Right cardiac atrium (tissue), 5 donors: ENCODE measurements at regions not wholly inside any gene's neighbourhood (a gene's known extent, or its start where the extent isn't known, plus 50 kb on each side); places are given as distances from the start of the nearest gene placed in this dataset.

Experiments
- ATAC-seq, 2 donors: fragments of 200-7000 bp; cut with Tn5 transposase; one replicate each; pipeline versions ENCODE4 v1.8.0 to v1.9.1; 2020; ENCODE audit warnings: moderate library complexity in 2 of 2, mild to moderate bottlenecking in 1 of 2
- DNase-seq, 3 donors: peaks; one replicate each; pipeline ENCODE4 v3.0.0-alpha.2; 2020
- H3K27ac ChIP-seq: one replicate; pipeline ENCODE4 v1.5.1; 2013; ENCODE audit warnings: mild to moderate bottlenecking, low read length, control low read depth, moderate library complexity
- H3K27me3 ChIP-seq: one replicate; pipeline ENCODE4 v1.6.1; 2013; ENCODE audit not compliant: control insufficient read depth, insufficient read depth
- H3K4me1 ChIP-seq: one replicate; pipeline ENCODE4 v1.6.1; 2013; ENCODE audit warnings: low read length; ENCODE audit not compliant: control insufficient read depth, insufficient read depth
- H3K4me3 ChIP-seq: one replicate; pipeline ENCODE4 v1.5.1; 2013; ENCODE audit warnings: low read length, control low read depth
- H3K9me3 ChIP-seq: one replicate; pipeline ENCODE4 v1.6.1; 2013; ENCODE audit warnings: low read length; ENCODE audit not compliant: control insufficient read depth
- WGBS: extraction: QIAGEN DNeasy Blood & Tissue Kit; methylation state at CpG from one replicate; pipeline ENCODE4 v1.1.7; 2013; 5-methylcytosine and 5-hydroxymethylcytosine counted together
- intact Hi-C, 4 donors: fragments of 100-400 bp; cut with DNase I; formaldehyde crosslinking; loops; one replicate each; pipeline versions ENCODE4 v1.11.0 to v1.14.0; 2022 to 2023
- donor health status: healthy with polysubstance abuse.
- donor health status: DM: no; HTN: yes; CAD: no.
- donor health status: DM: no; HTN: no; CAD: no.
- donor health status: DM: no; HTN: yes; CAD: no; lungs with severe emphysema.
- donor health status: DM: yes; HTN: yes; CAD: no.

DNA sequence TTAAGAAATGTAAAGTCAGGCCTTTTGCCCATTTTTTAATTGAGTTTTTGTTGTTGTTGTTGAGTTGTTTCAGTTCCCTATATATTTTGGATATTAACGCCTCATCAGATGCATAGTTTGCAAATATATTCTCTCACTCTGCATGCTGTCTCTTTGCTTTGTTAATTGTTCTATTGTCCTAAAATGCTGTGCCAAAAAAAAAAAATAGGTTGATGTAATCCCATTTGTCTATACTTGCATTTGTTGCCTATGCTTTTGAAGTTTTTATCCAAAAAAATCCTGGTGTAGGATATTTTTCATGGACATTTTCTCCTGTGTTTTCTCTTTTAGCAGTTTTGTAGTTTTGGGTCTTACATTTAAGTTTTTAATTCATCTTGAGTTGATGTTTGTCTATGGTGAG, 163.3 kb upstream of the STARD13 start:
- intact Hi-C loops, result no loop called here
- H3K4me3 ChIP-seq, result no peak overlapping the region
- no peaks in the 10 kb centered on the region for H3K27me3 ChIP-seq
- no peak overlapping the region for H3K27ac ChIP-seq
- 93% methylated on average over 1 of the region's 1 CpG for WGBS
- DNase-seq, result no peak
- no peaks in the 10 kb centered on the region for H3K9me3 ChIP-seq
- no peak for ATAC-seq
- peaks cover under 1% of the 10 kb centered on the region for H3K4me1 ChIP-seq

DNA sequence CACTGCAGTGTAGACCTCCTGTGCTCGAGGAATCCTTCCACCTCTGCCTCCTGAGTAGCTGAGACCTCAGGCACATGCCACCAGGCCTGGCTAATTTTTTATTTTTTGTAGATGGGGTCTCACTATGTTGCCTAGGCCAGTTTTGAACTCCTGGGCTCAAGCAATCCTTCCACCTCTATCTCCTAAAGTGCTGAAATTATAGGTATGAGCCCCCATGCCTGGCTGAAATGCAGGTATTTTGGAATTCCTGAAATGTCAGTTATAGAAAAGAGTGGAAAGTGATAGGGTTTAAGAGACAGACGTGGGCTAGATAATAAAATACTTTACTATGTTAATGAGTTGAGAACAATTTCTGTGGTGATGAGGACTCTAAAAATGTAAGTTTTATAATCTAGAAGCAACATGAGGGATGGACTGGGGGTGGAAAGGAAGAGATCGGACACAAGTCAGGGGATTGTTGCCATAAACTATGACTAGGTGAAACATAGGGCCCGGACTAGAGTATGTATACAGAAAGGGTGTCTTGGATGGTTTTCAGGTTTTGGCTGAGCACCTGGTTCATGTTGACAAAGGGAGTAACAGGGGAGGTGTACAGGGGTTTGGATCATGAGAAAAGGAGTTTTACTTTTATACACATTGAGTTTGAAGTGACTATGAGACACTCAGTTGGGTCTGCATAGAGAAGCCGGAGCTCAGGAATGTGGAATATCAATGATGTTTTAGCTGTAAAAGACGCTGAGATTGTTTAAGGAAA, 165.6 kb upstream of the STARD13 start:
- DNase-seq (no peak), ATAC-seq (no peak)
- peaks cover 3% of the 10 kb centered on the region for H3K4me1 ChIP-seq
- H3K27ac ChIP-seq, result no peak overlapping the region
- no peaks in the 10 kb centered on the region for H3K9me3 ChIP-seq
- intact Hi-C loops, result no loop called here
- H3K27me3 ChIP-seq, result no peaks in the 10 kb centered on the region
- no peak overlapping the region for H3K4me3 ChIP-seq
- 95% methylated on average over 6 of the region's 6 CpGs for WGBS

DNA sequence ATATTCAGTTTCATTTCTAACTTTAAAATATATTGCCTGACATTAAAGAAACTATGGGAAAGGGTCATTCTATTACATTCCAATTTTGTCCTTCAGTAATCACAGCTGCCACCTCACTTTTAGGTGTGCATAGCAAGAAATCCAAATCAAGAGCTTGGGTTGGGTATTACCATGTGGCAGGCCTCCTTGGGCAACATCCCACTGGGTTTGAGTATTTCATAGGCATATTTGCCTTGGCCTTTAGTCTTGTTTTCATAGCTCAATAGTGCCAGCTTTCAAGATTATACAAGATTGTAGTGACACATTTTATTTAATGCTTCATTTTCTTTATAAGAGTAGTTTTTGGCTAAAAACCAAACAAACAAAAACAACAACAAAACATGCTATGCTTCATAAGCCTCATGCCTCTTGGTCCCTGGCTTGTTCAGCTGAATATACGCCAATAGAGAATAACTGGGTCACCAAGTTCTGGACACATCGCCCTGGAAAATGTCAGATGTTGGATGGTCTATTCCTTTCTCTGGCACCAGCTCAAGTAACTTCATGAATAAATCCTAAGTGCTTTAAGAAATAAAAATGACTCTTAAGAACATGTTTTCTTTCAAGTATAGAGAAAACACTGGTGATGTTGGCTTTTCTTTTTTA, 167.4 kb upstream of the STARD13 start:
- WGBS, result 43% methylated on average over 2 of the region's 2 CpGs
- peaks cover 3% of the 10 kb centered on the region for H3K4me1 ChIP-seq
- no peaks in the 10 kb centered on the region for H3K27me3 ChIP-seq
- intact Hi-C loops, result no loop called here
- ATAC-seq (peak; percentile 66 to 88), DNase-seq (no peak)
- H3K9me3 ChIP-seq, result no peaks in the 10 kb centered on the region
- no peak overlapping the region for H3K4me3 ChIP-seq
- peak overlapping the region; percentile 58 for H3K27ac ChIP-seq

DNA sequence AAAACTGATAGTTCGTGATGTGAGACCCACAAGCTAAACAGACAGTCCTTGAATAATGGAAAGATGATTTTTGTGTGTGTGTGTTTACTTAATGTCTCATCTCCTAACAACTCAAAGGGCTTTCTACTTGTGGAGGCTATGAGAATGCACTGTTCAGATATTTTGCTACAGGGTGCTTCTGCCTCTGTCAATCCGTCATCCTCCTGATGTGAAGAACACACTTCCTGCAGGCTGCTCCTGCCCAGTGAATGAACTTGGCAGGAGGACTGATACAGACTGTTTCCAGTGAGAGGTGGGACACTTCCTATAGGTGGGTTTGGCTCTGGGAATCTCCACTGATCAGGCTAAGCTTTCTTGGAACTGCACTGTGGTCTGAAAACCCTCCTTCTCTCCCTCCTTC, 168.4 kb upstream of the STARD13 start:
- ATAC-seq (peak in 1 of 2 donors; percentile 41), DNase-seq (no peak)
- WGBS, result 68% methylated on average over 2 of the region's 2 CpGs
- Histone ChIP-seq H3K4me3 (no peak overlapping the region), H3K4me1 (peaks cover 3% of the 10 kb centered on the region), H3K9me3 (no peaks in the 10 kb centered on the region), H3K27ac (peak overlapping the region; percentile 57), H3K27me3 (no peaks in the 10 kb centered on the region)
- intact Hi-C loops, result no loop called here

DNA sequence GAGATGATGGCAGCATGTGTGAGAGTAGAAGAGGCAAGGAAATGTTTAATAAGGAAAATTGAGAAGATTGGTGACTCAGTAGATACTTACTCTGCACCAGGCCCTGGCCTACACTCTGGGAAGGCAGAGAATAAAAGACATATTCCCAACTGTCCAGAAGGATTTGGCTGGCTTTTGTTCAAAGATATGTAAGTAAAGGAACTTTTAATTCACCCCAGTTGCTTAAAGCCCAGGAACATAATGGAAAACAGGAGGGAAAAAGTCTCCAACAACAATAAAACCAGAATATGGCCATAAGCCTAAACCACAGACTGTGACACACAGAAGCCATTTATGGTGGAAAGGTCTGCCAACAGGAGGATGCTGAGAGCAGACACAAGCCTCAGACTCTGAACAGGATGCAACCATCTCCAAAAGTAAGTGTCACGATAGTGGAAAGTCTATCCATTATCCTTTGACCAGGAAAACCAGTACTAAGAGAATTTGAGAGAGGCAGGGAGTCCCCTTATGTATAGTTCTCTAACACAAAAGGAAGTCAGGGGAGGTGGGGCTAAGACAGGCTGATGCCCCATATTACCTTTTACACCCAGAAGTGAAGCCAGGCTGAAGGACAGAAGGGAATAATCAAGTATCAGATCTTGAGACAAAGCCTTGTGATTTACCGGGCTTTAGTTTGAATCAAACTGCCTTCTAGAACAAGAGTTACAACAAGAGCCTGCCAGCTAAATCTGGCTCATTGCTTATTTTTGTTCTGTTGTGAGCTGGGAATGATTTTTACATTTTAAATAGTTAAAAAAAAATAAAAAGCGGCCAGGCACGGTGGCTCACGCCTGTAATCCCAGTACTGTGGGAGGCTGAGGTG, 169.5 kb upstream of the STARD13 start:
- Histone ChIP-seq H3K4me3 (no peak overlapping the region), H3K4me1 (peaks cover 3% of the 10 kb centered on the region), H3K27me3 (no peaks in the 10 kb centered on the region), H3K9me3 (no peaks in the 10 kb centered on the region), H3K27ac (peak overlapping the region; percentile 45)
- 68% methylated on average over 5 of the region's 5 CpGs for WGBS
- intact Hi-C loops, result no loop called here
- ATAC-seq (peak; percentile 47 to 59), DNase-seq (no peak)

DNA sequence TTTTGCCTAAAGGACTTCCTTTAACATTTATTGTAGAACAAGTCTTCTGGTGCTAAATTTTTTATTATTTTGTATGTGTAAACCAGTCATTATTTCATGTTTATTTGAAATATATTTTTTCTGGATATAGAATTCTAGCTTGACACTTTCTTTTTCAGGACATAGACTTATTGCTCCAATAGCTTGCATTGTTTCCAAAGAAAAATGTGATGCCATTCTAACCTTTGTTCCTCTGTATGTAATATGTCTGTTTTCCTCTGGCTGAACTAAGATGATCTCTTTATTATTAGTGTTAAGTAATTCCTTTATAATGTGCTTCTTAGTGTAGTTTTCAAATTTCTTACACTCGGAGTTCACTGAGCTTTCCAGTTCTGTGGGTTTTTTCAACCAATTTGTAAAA, 174.1 kb upstream of the STARD13 start:
- intact Hi-C loops, result no loop called here
- no peak overlapping the region for H3K27ac ChIP-seq
- DNase-seq, result no peak
- WGBS, result 97% methylated on average over 1 of the region's 1 CpG
- H3K27me3 ChIP-seq, result no peaks in the 10 kb centered on the region
- no peaks in the 10 kb centered on the region for H3K9me3 ChIP-seq
- H3K4me3 ChIP-seq, result no peak overlapping the region
- no peak for ATAC-seq
- H3K4me1 ChIP-seq, result no peaks in the 10 kb centered on the region

DNA sequence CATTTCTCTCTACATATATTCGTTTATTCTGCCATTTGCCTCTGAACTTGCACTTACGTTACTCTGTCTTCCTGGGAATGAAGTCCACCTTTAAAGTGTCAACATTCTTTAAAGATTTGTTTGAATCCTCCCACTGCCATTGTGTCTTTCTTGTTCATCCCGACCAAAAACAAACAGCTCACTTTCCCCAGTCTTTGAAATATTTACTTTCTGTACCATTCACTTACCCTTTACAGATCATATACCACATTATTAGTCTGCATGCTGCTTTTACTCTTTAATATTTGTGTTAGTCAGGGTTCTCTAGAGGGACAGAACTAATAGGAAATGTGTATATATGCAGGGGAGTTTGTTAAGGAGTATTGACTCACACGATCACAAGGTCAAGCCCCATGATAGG, 176.6 kb upstream of the STARD13 start:
- no peak overlapping the region for H3K27ac ChIP-seq
- no peak overlapping the region for H3K4me3 ChIP-seq
- H3K27me3 ChIP-seq, result no peaks in the 10 kb centered on the region
- H3K9me3 ChIP-seq, result no peaks in the 10 kb centered on the region
- intact Hi-C loops, result no loop called here
- DNase-seq (no peak), ATAC-seq (no peak)
- no peaks in the 10 kb centered on the region for H3K4me1 ChIP-seq
- 79% methylated on average over 4 of the region's 4 CpGs for WGBS

DNA sequence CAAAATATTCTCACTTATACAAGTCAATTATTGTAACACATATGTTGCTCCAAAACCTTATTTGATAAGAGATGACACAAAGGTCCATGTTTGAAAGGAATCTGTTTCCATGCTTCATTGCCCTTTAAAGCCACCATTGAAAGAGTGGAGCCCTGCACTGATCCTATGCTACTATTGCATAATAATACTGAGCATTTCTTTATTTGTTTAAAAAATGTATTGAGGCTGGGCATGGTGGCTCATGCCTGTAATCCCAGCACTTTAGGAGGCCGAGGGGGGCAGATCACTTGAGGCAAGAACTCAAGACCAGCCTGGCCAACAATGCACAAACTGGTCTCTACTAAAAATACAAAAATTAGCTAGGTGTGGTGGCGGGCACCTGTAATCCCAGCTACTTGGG, 178.8 kb upstream of the STARD13 start:
- intact Hi-C loops, result no loop called here
- Histone ChIP-seq H3K27ac (no peak overlapping the region), H3K27me3 (no peaks in the 10 kb centered on the region), H3K4me1 (no peaks in the 10 kb centered on the region), H3K4me3 (no peak overlapping the region), H3K9me3 (no peaks in the 10 kb centered on the region)
- ATAC-seq, result no peak
- no peak for DNase-seq
- 98% methylated on average over 2 of the region's 2 CpGs for WGBS

DNA sequence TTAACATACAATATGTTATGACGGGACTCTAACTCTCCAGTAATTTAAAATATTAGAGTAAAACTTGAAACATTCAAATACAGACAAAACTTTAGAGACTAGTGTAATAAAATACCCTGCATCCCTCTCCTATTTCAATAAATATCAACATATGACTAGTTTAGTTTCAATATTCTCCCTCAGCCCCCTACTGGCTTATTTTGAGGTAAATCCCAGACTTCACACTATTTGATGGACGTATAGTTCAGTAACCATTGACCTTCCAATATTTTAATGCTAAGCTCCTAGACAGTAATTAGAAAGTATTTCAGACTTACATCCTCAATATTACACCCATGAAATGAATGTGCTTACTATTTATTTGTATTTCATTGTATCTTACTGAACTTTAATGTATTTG, 180.7 kb upstream of the STARD13 start:
- Histone ChIP-seq H3K4me3 (no peak overlapping the region), H3K4me1 (no peaks in the 10 kb centered on the region), H3K9me3 (no peaks in the 10 kb centered on the region), H3K27ac (no peak overlapping the region), H3K27me3 (no peaks in the 10 kb centered on the region)
- intact Hi-C loops, result no loop called here
- 85% methylated on average over 2 of the region's 2 CpGs for WGBS
- DNase-seq (no peak), ATAC-seq (no peak)

DNA sequence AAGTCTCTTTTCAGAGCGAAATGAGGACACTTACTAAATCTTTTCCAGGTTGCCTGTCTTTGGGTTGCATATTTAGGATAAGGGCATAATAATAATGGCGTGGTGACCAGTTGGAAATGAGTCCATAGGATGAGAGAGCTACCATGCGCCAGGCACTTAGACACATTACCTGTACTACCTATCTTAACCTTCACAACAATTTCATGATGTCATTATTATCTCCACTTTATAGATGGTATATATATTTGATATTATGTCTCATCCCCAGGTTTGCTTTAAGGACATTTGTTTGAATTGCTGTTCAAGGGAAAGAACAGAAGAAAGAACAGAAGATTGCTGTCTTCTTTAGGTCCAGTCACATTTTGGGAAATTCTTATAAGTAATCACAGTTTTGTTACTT, 182.0 kb upstream of the STARD13 start:
- intact Hi-C loops, result no loop called here
- 97% methylated on average over 3 of the region's 3 CpGs for WGBS
- Histone ChIP-seq H3K27ac (no peak overlapping the region), H3K27me3 (no peaks in the 10 kb centered on the region), H3K9me3 (no peaks in the 10 kb centered on the region), H3K4me3 (no peak overlapping the region), H3K4me1 (no peaks in the 10 kb centered on the region)
- ATAC-seq (no peak), DNase-seq (no peak)

DNA sequence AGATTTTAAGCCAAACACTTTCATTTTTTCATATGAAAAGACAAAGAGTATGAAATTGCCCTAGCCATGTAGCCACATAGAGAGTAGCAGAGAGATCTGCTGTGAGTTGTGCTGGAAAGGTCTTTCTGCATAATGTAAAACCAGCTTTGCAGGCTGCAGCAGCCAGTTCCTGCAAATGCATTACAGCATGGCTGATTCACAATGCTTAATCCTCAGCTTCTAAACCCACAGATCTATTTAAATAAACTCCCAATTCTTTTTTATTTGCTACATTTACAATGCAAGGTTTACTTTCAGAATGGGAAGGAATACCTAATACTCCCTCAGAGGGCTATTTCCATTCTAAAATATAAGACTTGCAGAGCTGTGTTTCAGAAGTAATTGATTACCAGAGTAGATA, 185.6 kb upstream of the STARD13 start:
- no peak for ATAC-seq
- H3K9me3 ChIP-seq, result no peaks in the 10 kb centered on the region
- H3K27me3 ChIP-seq, result no peaks in the 10 kb centered on the region
- intact Hi-C loops, result no loop called here
- H3K4me3 ChIP-seq, result no peak overlapping the region
- H3K27ac ChIP-seq, result no peak overlapping the region
- no peak for DNase-seq
- no peaks in the 10 kb centered on the region for H3K4me1 ChIP-seq
